Suppressor macrophage treated with lipopolysaccharide for 4 hours (primary cell): ENCODE measurements at regions not wholly inside any gene's neighbourhood (a gene's known extent, or its start where the extent isn't known, plus 50 kb on each side); places are given as distances from the start of the nearest gene placed in this dataset.

Experiments
- DNase-seq: peaks from one replicate; pipeline ENCODE4 v3.0.0-alpha.2; 2020

- no peak for DNase-seq
These were observed 203.0 kb downstream of the TRIM29 start for GRCh38 chr11:119934866-119935265.

GRCh38 chr11:119934267-119934666, 203.6 kb downstream of the TRIM29 start:
- no peak for DNase-seq

- no peak for DNase-seq
These were observed 204.3 kb downstream of the TRIM29 start for GRCh38 chr11:119933584-119933983.

GRCh38 chr11:119932828-119933562, 204.0 kb upstream of the NECTIN1 start:
- DNase-seq: no peak

- DNase-seq: no peak
These were observed 199.0 kb upstream of the NECTIN1 start for GRCh38 chr11:119928047-119928446.

- DNase-seq: peak; percentile 15
These were observed 195.0 kb upstream of the NECTIN1 start for GRCh38 chr11:119924017-119924416.

GRCh38 chr11:119921571-119921970, 192.6 kb upstream of the NECTIN1 start:
- no peak for DNase-seq

GRCh38 chr11:119920666-119921387, 191.8 kb upstream of the NECTIN1 start:
- DNase-seq: no peak

GRCh38 chr11:119919656-119920055, 190.7 kb upstream of the NECTIN1 start:
- DNase-seq: no peak

GRCh38 chr11:119918347-119918746, 189.3 kb upstream of the NECTIN1 start:
- DNase-seq: no peak

GRCh38 chr11:119916568-119916967, 187.6 kb upstream of the NECTIN1 start:
- no peak for DNase-seq

GRCh38 chr11:119912229-119912628, 183.2 kb upstream of the NECTIN1 start:
- no peak for DNase-seq

GRCh38 chr11:119910650-119911049, 181.7 kb upstream of the NECTIN1 start:
- DNase-seq: no peak

GRCh38 chr11:119910051-119910450, 181.1 kb upstream of the NECTIN1 start:
- DNase-seq: no peak

GRCh38 chr11:119909495-119909894, 180.5 kb upstream of the NECTIN1 start:
- DNase-seq: no peak

- DNase-seq: no peak
These were observed 180.1 kb upstream of the NECTIN1 start for GRCh38 chr11:119909077-119909476.

GRCh38 chr11:119908573-119908904, 179.5 kb upstream of the NECTIN1 start:
- DNase-seq: no peak

GRCh38 chr11:119907878-119908572, 179.0 kb upstream of the NECTIN1 start:
- no peak for DNase-seq

- DNase-seq: no peak
These were observed 178.3 kb upstream of the NECTIN1 start for GRCh38 chr11:119907122-119907851.

- no peak for DNase-seq
These were observed 177.4 kb upstream of the NECTIN1 start for GRCh38 chr11:119906376-119906775.

- DNase-seq: no peak
These were observed 176.2 kb upstream of the NECTIN1 start for GRCh38 chr11:119905162-119905561.

- DNase-seq: no peak
These were observed 175.6 kb upstream of the NECTIN1 start for GRCh38 chr11:119904531-119905035.

- no peak for DNase-seq
These were observed 174.8 kb upstream of the NECTIN1 start for GRCh38 chr11:119903821-119904220.
